ENCODE measurements at regions not wholly inside any gene's neighbourhood (a gene's known extent, or its start where the extent isn't known, plus 50 kb on each side); places are given as distances from the start of the nearest gene placed in this dataset.

GRCh38 chr6:87903323-87903722 is 144.3 kb upstream of the SPACA1 start:
- TF ChIP-seq CTCF (IDR thresholded peaks at IDR 0.05), result no peak
- TF ChIP-seq POLR2A (IDR thresholded peaks at IDR 0.05), result no peak
- TF ChIP-seq EP300 (IDR thresholded peaks at IDR 0.05), result no peak
